ENCODE measurements at regions not wholly inside any gene's neighbourhood (a gene's known extent, or its start where the extent isn't known, plus 50 kb on each side); places are given as distances from the start of the nearest gene placed in this dataset.
"Not testable (repeated sequence)": the region's sequence is repeated elsewhere in the genome, so short reads cannot be mapped to it uniquely, and the experiment has no call there.

DNA sequence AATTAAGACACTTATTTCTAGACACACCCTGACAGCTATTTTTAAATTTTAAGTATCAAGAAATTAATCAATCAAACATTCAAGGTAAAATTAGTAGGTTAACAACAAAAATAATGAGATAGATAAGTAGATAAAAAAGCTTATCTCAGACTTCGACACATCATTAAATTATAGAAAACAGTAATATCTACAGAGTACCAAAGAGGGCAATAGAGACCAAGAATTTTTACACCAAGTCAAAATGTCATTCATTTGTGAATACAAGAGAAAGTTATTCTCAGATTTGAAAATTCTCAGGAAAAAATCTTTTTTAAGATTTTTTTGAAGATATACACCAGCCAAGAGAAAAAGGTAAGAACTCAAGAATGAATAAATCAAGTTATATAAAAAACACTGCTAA lies 445.6 kb downstream of the ACTL7B start:
- H3K27ac ChIP-seq, result no peak overlapping the region
- TF ChIP-seq, protein P1, sequence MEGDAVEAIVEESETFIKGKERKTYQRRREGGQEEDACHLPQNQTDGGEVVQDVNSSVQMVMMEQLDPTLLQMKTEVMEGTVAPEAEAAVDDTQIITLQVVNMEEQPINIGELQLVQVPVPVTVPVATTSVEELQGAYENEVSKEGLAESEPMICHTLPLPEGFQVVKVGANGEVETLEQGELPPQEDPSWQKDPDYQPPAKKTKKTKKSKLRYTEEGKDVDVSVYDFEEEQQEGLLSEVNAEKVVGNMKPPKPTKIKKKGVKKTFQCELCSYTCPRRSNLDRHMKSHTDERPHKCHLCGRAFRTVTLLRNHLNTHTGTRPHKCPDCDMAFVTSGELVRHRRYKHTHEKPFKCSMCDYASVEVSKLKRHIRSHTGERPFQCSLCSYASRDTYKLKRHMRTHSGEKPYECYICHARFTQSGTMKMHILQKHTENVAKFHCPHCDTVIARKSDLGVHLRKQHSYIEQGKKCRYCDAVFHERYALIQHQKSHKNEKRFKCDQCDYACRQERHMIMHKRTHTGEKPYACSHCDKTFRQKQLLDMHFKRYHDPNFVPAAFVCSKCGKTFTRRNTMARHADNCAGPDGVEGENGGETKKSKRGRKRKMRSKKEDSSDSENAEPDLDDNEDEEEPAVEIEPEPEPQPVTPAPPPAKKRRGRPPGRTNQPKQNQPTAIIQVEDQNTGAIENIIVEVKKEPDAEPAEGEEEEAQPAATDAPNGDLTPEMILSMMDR (conservative IDR thresholded peaks at IDR 0.05), result peak; percentile 47

DNA sequence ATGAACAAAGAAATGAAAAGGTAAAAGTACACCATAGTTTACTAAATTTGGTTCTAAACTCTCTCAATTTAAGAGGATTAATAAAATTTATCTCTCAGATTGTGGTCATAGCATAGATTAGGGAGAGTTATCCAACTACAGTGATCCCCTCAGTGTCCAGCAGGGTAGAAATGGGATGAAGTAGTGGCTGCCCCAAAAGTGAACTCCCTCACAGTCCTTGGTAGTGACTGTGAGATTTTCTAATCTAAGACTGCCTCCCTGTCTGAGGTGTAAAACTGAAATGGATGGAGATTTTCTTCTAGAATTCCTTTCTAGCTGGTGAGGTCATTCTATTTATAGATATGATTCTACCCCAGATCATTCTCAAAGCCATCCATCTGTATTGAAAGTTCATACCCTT lies 455.5 kb downstream of the ACTL7B start:
- TF ChIP-seq, protein P1 (conservative IDR thresholded peaks at IDR 0.05), result no peak; the same call in 1 of the 2 replicates
- no peak overlapping the region for H3K27ac ChIP-seq

DNA sequence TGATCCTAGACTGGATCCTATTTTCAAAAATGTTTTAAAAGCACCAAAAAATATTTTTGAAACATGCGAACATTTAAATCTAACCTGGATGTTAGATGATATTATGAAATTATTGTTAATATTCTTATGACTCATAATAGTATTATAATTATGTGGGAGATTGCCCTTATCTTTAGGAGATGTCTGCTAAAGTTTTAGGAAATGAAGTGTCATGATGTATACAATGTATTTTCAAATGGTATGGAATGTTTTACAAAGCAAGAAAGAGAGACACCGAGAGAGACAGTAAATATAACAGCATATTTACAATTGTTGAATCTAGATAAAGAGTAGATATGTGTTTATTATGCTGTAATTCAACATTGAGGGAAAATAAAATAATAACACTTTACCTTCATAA lies 455.9 kb downstream of the ACTL7B start:
- TF ChIP-seq, protein P1 (conservative IDR thresholded peaks at IDR 0.05), result no peak

DNA sequence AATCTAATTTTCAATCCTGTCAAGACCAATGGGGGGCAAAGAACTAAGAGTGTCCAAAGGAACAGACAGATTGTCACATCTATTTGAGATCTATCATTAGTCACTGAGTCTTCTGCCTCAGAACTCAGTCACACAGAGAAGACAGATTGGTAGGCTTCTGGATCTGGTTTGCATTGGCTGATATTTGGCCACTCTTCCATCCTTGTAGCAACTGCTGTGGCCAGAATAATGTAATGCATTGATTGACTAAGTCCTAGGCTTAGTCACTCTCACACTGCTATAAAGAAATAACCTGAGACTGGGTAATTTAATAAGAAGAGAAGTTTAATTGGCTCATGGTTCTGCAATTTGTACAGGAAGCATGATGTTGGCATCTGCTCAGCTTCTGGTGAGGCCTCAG lies 458.5 kb downstream of the ACTL7B start:
- H3K27ac ChIP-seq, result no peak overlapping the region
- TF ChIP-seq, protein P1 (conservative IDR thresholded peaks at IDR 0.05), result no peak

More for the DNA sequence above, 455.9 kb downstream of the ACTL7B start:
- no peak overlapping the region for H3K27ac ChIP-seq

DNA sequence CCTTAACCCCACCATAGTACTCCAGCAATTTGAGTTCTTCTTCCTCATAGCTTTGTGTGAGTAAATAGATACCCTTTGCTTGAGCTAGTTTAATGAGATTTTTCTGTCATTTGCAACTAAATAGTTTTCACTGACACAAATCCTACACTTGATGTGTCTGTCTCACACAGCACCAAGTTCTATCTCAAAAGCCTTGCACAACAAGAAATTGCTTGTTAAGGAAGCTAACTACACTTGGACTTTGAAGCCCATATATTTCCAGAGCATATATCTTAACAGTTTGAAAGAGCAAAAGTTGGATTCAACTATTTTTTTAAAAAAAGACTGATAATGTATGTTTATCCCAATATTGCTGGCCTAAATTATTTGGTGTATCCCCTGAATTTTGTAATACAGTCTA lies 459.2 kb downstream of the ACTL7B start:
- no peak overlapping the region for H3K27ac ChIP-seq
- TF ChIP-seq, protein P1 (conservative IDR thresholded peaks at IDR 0.05), result no peak

DNA sequence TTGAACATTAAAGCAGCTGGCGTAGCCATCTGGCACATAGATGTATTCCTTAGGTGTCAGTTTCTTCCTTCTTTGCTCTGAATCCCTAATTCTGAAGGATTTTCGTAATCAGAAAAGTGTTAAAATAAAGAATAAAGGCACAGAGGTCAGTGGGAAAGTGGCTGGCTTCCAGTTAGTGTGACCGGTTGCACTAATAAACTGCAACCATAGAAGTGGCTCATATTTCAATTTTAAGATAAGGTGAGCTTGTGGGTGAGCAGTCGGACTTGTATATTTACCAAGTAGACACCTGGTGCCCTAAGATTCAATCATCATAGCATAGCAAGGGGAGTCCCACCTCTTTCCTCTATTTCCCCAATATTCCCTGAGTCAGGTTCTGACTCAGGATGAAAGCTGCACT lies 459.6 kb downstream of the ACTL7B start:
- TF ChIP-seq, protein P1 (conservative IDR thresholded peaks at IDR 0.05), result no peak
- H3K27ac ChIP-seq, result no peak overlapping the region

DNA sequence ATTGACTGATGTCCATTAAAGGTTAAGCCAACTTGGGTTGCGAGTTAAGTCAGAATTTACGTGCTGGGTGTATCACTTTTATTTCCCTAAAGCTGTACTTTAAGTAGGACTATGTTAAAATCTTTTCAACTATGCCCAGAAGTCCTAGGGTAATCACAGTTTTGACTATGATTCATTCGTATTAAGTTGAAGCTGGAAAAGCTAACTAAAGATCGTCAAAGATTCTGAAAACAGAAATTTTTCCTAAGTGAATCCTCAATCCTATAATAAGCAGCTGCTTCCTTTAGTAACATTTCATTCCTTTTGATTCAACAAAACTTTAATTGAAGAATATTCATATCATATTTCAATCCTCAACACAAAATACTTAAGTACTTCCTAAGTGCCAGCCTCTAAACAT lies 460.4 kb downstream of the ACTL7B start:
- TF ChIP-seq, protein P1 (conservative IDR thresholded peaks at IDR 0.05), result no peak

DNA sequence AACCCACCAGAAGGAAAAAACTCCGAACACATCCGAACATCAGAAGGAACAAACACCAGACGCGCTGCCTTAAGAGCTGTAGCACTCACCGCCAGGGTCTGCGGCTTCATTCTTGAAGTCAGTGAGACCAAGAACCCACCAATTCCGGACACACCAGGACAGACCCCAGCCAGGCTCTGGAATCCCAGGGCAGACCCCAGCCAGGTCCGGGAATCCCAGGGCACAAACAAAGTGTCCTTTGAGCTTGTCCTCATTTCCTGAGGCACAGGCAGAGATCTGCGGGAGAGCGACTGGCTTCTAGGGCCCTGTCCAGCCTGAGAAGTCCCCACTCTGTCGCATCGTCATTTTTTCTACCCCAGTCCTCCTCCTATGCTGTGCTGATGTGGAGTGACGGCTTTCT lies 461.1 kb downstream of the ACTL7B start:
- H3K27ac ChIP-seq, result no peak overlapping the region

More for the DNA sequence above, 460.4 kb downstream of the ACTL7B start:
- H3K27ac ChIP-seq, result no peak overlapping the region

DNA sequence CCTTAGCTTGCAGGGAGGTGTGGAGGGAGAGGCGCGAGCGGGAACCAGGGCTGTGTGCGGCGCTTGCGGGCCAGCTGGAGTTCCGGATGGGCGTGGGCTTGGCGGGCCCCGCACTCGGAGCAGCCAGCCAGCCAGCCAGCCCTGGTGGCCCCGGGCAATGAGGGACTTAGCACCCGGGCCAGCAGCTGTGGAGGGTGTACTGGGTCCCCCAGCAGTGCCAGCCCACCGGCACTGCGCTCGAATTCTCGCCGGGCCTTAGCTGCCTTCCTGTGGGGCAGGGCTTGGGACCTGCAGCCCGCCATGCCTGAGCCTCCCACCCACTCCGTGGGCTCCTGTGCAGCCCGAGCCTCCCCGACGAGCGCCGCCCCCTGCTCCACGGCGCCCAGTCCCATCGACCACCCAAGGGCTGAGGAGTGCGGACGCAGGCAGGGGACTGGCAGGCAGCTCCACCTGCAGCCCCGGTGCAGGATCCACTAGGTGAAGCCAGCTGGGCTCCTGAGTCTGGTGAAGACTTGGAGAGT lies 462.2 kb downstream of the ACTL7B start:
- not testable (repeated sequence) for H3K27ac ChIP-seq

More for the DNA sequence above, 461.1 kb downstream of the ACTL7B start:
- TF ChIP-seq, protein P1 (conservative IDR thresholded peaks at IDR 0.05), result no peak
